COLO668 (cell line): ENCODE measurements at regions not wholly inside any gene's neighbourhood (a gene's known extent, or its start where the extent isn't known, plus 50 kb on each side); places are given as distances from the start of the nearest gene placed in this dataset.

ENCODE experiments used
- DNase-seq: peaks from one replicate; lab custom pipeline; 2025; ENCODE audit not compliant: unreplicated experiment; lab: John Stamatoyannopoulos, UW

DNA sequence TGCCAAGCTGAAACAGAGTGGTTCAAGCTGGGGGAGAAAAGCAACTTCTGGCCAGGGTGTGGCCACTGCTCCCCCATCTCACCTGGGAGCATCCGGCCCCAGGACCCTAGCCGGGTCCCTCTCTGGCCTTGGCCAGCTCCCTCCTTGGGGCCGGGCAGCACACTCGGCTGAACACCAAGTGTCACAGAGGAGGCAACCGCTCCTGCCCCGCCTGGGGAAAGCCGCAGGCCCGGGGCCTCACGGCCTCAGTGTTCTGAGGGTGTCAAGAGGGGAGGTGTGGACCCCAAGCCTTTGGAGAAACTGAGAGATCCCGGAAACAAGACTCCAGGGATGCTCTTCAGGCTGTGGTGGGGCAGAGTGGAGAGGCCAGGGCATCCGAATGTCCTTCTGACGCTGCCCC, 88.4 kb downstream of the ENGASE start:
- DNase-seq = no peak

DNA sequence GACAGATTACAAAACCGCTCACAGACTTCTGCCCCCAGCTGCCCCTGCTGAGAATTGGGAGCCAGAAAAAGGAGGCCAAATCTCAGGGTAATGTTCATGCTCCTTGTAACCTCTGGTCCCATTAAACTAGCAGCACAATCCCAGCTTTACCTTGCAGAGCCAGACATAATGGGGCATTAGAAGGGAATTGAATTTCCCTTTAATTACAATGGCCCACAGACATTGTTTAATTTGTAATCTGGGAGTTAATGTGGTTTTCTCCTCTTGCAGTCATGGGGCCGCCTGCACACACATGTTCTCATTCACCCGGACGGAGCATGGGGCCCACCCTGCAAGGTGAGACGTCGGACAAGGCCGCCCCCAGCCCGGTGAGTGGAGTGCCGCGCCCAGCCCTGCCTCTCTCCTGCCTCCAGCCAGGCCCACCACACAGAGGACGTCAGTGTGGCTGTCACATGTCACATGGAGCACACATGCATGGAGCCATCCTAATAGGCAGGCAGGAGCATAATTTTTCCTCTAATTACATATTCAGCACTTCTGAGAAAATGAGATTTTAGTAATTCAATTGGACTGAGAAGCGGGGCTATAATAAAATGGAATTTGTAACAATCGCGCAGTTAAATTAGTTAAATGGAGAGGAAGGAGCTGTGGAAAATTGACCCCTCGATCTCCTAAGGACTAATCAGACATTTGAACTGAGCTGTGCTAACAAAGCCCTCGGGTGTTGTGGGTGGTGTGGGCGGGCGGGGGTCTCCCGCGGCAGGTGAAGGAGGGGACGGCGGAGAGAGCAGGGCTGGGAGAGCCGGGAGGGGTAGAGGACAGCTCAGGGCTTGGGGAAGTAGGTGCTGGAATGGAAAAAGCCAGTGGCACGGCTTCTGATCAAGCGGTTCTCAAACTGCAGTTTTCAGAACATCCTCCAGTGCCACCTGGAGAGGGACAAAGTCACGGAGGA, 87.7 kb downstream of the ENGASE start:
- no peak for DNase-seq

DNA sequence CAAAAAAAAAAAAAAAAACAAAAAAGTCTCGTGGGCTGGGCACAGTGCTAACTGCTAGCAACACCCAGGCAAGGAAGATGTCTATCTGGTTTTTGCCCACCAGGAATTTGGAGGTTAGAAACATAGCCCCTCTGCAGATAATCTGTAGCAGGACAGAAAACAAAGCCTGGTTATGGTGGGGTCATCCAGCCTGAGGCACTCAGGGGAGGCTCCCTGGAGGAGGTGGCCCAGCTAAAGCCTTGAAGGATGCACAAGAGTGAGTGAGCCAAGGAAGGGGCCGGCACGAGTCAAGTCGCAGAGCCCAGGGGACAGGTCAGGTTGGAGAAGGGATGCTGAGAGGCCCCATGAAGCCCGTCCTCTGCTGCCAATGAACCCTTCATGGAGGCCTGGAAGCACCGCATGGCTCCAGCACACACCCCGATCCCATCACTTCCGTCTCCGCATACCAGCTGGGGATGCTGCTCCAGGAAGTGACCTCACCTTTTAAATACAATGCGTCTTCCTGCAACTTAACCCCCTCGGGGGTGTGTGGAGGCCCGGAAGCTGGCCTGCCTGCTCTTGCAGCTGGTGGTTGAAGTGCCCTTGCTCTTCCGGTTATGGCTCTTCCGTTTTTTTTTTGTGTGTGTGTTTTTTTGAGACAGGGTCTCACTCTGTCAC, 86.5 kb downstream of the ENGASE start:
- DNase-seq = peak; percentile 8

GRCh38 chr17:79159926-79160325, 85.3 kb downstream of the ENGASE start:
- no peak for DNase-seq

DNA sequence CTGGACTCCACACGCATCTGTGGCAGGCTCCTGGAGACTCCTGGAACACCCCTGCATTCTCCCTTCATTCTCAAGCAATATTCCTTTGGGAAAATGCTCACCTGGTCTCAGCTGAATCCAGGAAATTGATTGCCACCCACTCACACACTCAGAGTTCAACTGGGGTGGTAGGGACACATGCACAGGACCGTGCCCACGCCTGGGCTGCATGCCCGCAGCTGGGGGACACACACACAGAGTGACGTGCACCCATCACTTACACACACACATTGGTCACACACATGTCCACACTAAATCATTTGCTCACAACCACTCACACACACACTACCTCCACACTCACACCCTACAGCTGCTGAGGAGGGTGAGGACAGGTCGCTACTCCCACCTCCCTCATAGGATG, 84.8 kb downstream of the ENGASE start:
- DNase-seq = no peak

DNA sequence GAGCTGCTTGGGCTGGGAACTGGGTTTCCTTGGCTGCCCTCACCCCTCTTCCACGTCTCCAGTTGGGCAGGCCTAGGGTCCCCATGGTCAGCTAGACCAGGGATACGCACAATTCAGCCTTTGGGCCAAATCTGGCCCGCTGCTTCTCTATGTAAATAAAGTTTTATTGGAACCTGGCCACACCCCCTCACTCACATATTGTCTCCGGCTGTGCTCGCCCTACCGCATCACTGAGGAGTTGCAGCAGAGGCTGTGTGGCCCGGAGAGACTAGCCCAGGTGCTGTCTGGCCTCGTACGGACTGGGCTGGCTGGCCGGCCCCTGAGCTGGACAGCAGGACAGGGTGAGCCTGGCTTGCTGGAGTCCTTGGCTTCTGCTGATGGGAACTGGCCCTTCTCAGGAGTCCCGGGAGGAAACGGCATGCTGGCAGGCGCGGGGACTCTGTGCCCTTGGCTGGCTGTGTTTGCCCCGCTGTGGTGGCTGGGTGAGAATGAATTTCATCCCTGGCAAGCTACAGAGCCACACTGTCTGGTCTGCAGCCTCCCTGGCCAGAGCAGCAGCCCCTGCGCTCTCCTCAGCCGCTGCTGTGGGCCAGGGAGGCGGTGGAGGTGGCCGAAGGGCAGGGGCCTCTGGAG, 82.0 kb downstream of the ENGASE start:
- DNase-seq = no peak

DNA sequence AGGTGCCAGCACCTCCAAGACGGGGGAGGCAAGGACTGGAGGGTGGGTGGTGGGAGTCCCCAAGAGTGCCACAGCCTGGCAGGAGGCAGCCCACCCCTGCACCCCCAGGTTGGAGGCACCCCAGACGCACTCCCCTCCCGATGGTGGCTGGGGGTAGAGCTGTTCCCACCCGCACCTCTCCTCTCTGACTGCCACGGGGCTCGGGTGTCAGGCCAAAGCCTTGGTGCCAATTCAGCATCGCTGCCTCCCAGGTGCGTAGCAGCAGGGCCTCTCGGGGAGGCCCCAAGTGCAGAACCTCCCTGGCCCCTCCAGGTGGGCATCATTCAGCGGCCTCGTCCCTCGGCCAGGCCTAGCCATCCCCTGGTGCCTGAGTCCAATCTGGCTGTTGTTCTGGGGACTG, 81.1 kb downstream of the ENGASE start:
- DNase-seq = no peak

DNA sequence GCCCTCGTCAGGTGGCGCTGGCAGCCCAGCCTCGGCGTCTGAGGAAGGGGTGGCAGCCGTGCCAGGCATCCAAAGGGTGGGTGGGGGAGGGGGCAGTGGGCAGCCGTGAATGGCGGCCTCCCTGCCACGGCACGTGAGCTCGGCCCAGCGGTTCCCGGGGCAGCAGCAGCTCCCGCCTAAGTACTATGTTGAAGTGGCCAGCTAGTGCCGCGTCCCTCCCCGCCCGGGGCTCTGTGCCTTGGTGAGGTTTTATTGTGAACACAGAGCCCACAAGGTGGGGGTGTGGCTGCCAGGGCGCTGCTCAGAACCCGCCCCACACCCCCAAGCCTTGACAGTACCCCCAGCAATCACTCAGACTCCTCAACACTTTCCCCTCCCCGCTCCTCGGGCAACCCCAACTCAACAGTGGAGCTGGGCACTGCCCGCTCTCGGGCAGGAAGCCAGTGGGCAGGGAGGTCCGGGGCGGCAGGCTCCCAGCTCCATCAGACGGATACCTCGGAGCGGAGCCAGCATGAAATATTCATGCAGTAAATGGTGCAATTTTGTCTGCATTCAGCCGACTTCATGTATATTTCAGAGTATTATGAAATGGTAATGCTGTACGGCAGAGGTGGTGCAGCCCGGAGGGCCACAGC, 80.4 kb downstream of the ENGASE start:
- no peak for DNase-seq

DNA sequence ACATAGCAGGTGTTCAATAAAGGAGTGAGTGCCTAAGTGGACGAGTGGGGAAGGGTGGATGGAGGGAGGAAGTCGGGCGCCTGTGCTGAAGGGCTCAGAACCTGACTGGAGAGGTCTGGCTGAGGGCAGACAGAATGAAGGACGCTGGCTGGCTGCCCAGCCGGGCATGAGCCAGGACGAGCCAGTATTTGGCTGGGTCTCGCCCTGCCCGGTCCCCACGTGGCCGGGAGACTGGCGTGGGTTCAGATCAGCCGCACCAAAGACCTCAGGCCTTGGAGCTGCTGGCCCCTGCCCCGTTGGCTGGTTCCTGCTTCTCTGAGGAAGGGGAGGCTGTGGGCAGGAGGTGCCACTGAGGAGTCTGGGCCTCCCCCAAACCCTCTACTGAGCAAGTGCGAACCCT, 79.8 kb downstream of the ENGASE start:
- no peak for DNase-seq

DNA sequence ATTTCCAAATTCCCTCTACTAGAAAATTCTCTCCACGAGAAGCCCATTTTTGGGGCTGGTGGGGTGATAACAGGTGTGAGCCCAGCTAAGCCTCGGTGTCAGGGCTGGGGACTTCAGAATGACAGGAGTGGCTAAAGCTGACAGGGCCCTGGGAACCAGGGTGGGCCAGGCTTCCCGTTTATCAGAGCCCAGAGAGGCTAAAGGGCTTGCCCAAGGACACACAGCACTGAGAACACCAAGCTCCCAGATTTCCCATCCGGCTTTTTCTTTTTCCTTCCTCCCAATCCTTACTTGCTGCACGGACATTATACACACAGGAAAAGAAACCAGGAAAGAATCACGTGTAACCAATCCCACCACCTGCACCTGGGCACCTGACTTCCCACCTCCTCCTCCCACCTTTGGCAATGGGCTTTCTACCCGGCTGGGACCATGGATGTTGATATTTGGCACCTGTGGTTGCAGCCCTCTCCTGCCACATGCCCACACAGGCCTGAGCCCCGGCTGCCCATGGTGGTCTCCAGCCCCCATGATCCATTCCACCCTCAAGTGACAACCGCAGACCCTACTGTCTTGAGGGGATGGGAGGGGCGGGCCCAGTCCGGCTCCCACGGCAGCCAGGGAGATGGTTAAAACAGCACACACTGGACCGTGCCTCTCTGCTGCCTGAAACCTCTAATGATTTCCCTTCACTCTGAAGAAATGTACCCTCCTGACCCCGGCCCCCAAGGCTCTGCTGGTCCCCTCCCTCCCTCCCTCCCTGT, 78.9 kb downstream of the ENGASE start:
- no peak for DNase-seq

DNA sequence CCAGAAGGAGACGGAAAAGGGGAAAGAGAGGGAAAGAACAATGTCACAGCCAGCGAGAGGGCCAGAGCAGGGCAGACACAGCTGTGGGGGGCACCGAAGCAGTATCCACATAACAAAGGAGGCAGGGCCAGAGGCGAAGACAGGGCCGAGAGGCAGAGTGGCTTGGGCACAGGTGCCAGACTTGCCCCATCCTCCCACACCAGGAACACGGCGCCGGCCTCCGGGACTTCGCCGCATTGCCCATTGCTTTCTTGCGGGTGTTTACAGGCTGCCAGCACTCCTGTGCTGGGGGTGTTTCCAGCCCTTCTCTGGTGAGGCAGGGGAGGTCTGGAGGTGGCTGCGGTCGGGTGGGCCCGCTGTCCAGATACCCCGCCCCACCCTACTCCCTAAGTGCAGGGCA, 78.0 kb downstream of the ENGASE start:
- no peak for DNase-seq

GRCh38 chr17:79152110-79152509, 77.5 kb downstream of the ENGASE start:
- no peak for DNase-seq

DNA sequence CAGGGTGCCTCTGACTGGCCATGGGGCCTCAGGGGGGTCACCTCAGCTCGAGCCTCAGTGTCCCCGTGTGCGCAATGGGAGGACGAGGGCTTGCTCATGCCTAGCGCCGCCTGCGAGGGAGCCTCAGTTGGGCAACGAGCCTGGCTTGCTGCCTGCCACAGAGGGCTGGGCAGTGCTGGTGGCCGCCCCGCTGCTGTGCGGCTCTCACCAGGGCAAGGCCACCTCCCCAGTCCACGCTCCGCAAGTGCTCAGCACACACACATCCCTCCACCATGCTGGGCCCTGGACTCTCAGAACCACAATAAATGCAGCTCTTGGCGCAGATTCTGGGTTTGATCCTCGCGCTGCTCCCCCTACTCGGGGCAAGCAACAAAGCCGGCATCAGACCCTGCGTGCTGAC, 76.2 kb downstream of the ENGASE start:
- DNase-seq = no peak

DNA sequence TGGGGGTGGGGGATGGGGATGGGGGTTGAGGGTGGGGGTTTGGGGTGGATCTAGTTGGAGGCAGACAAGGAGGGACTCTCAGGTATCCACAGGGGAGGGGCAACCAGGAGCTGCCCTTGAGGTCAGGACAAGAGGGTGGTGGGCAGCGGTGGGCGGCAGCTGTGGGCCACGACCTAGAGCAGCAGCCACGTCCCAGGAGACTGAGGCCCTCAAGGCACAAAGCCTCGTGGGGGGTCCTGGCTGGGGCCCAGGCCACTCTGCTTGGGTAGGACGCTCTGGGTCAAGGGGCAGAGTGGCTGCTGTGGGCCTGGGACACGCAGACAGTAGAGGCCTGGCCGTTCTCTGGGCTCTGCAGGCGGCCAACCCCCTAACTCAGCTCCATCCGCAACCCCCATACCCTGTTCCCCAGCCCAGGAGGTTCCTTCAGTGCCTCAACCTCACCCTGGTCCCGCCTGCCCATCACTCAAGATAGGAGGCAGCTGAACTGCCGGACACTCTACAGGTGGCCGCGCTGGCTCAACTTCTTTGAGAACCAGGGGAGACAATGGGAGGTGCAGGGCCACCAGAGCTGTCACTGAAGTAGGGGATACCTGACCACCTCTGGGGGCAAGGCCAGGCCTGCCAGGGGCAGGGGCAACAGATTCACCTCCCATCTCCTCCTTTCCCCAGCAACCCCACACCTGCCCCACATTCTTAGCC, 75.6 kb downstream of the ENGASE start:
- DNase-seq = no peak

GRCh38 chr17:79148584-79148983, 74.0 kb downstream of the ENGASE start:
- DNase-seq = no peak

DNA sequence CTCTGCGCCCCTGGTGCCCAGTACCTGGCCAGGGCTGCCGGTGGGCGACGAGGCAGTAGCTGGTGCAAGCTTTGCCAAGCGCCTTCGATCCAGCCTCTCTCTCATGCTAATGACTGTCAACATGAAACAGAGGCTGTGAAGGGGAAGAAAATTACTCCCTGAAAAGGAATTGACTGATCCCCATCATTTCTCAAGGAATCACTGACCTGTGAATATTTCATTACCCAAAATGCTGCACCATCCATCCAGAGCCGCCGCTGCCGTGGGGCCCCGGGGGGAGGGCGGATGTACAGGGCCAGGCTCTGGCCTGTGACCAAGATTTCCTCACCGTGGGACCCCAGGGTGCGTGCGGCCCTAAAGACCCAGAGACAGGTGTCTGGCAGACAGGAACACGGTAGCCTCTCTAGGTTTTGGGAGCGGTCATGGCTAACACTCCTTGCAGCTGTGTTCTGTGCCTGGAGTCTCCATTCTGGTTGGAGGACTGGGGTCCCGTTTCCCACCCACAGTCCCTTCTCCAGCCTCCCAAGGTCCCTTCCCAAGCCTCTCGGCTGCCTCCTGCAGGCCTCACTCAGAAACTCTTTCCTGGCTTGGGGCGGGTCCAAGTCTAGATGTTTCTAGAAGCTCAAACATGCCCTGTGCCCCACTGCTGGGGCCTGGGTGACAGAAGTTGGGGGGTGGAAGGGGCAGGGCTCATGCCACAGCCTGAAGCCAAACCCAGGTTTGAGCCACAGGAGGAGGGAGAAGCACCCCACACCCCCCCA, 73.3 kb downstream of the ENGASE start:
- DNase-seq = no peak

DNA sequence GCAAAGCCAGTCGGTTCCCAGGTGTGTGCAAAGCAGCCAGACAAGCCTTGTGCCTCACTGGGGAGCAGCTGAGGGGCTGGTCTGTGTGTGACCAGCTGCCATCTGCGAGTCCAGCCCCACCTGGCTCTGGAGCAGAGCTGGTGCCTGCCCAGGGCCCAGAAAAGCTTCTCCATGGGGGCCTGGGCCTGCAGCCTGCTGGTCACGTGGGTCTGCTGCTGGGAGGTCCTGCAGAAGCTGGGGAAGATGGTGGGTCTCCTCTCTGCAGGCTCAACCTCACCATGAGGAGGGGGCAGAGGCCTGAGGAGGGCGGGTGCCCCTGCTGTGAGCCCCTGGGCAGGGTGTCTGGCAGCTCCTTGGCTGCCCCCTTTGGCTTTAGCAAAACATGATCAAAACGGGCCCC, 71.9 kb downstream of the ENGASE start:
- DNase-seq = no peak

- DNase-seq = no peak
These were observed 70.9 kb downstream of the ENGASE start for GRCh38 chr17:79145548-79145947.

- no peak for DNase-seq
These were observed 69.5 kb downstream of the ENGASE start for GRCh38 chr17:79144133-79144532.
